ENCODE measurements at regions not wholly inside any gene's neighbourhood (a gene's known extent, or its start where the extent isn't known, plus 50 kb on each side); places are given as distances from the start of the nearest gene placed in this dataset.

DNA sequence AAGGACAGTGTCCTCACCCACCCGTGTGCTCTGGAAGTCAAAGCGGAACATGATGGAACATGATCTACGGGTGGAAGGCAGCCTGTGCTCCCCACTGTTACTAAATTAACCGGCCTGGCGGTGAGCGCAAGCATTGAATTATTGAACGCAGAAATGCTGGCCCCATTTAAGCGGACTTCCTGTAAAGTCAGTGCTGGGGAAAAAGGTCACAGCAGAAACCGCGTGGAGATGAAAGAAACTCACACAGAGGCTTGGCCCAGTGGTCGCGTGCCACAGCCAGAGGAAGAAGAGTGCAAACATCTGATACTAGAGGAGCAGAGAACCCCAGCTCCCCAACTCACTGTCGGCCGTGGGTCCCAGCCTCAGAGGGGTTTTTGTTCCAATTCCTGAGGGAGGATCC, 321.2 kb downstream of the ADGRD1 start (continued):
- TF ChIP-seq SAP30 (IDR thresholded peaks at IDR 0.05; ENCODE audit: insufficient read depth, insufficient replicate concordance, low read length) (no peak), KDM1A (IDR thresholded peaks at IDR 0.05; ENCODE audit: borderline replicate concordance, low read length) (no peak), EP300 (IDR thresholded peaks at IDR 0.05; ENCODE audit: borderline replicate concordance in 1 of 2, low read depth in 2 of 2, low read length in 2 of 2) (no peak), CHD2 (IDR thresholded peaks at IDR 0.05; ENCODE audit: low read length) (no peak), CBX5 (IDR thresholded peaks at IDR 0.05; ENCODE audit: low read depth, low read length) (no peak), NANOG (IDR thresholded peaks at IDR 0.05; ENCODE audit: insufficient read depth, low read depth, low read length, poor library complexity, severe bottlenecking) (no peak), JUND (IDR thresholded peaks at IDR 0.05; ENCODE audit: low read length) (no peak), TBP (IDR thresholded peaks at IDR 0.05; ENCODE audit: low read depth, low read length) (no peak)
- TF ChIP-seq, protein P1, sequence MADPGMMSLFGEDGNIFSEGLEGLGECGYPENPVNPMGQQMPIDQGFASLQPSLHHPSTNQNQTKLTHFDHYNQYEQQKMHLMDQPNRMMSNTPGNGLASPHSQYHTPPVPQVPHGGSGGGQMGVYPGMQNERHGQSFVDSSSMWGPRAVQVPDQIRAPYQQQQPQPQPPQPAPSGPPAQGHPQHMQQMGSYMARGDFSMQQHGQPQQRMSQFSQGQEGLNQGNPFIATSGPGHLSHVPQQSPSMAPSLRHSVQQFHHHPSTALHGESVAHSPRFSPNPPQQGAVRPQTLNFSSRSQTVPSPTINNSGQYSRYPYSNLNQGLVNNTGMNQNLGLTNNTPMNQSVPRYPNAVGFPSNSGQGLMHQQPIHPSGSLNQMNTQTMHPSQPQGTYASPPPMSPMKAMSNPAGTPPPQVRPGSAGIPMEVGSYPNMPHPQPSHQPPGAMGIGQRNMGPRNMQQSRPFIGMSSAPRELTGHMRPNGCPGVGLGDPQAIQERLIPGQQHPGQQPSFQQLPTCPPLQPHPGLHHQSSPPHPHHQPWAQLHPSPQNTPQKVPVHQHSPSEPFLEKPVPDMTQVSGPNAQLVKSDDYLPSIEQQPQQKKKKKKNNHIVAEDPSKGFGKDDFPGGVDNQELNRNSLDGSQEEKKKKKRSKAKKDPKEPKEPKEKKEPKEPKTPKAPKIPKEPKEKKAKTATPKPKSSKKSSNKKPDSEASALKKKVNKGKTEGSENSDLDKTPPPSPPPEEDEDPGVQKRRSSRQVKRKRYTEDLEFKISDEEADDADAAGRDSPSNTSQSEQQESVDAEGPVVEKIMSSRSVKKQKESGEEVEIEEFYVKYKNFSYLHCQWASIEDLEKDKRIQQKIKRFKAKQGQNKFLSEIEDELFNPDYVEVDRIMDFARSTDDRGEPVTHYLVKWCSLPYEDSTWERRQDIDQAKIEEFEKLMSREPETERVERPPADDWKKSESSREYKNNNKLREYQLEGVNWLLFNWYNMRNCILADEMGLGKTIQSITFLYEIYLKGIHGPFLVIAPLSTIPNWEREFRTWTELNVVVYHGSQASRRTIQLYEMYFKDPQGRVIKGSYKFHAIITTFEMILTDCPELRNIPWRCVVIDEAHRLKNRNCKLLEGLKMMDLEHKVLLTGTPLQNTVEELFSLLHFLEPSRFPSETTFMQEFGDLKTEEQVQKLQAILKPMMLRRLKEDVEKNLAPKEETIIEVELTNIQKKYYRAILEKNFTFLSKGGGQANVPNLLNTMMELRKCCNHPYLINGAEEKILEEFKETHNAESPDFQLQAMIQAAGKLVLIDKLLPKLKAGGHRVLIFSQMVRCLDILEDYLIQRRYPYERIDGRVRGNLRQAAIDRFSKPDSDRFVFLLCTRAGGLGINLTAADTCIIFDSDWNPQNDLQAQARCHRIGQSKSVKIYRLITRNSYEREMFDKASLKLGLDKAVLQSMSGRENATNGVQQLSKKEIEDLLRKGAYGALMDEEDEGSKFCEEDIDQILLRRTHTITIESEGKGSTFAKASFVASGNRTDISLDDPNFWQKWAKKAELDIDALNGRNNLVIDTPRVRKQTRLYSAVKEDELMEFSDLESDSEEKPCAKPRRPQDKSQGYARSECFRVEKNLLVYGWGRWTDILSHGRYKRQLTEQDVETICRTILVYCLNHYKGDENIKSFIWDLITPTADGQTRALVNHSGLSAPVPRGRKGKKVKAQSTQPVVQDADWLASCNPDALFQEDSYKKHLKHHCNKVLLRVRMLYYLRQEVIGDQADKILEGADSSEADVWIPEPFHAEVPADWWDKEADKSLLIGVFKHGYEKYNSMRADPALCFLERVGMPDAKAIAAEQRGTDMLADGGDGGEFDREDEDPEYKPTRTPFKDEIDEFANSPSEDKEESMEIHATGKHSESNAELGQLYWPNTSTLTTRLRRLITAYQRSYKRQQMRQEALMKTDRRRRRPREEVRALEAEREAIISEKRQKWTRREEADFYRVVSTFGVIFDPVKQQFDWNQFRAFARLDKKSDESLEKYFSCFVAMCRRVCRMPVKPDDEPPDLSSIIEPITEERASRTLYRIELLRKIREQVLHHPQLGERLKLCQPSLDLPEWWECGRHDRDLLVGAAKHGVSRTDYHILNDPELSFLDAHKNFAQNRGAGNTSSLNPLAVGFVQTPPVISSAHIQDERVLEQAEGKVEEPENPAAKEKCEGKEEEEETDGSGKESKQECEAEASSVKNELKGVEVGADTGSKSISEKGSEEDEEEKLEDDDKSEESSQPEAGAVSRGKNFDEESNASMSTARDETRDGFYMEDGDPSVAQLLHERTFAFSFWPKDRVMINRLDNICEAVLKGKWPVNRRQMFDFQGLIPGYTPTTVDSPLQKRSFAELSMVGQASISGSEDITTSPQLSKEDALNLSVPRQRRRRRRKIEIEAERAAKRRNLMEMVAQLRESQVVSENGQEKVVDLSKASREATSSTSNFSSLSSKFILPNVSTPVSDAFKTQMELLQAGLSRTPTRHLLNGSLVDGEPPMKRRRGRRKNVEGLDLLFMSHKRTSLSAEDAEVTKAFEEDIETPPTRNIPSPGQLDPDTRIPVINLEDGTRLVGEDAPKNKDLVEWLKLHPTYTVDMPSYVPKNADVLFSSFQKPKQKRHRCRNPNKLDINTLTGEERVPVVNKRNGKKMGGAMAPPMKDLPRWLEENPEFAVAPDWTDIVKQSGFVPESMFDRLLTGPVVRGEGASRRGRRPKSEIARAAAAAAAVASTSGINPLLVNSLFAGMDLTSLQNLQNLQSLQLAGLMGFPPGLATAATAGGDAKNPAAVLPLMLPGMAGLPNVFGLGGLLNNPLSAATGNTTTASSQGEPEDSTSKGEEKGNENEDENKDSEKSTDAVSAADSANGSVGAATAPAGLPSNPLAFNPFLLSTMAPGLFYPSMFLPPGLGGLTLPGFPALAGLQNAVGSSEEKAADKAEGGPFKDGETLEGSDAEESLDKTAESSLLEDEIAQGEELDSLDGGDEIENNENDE (IDR thresholded peaks at IDR 0.05; ENCODE audit: insufficient replicate concordance, low read length), result no peak

Measured in H1 (cell line).